DMS153 (cell line): ENCODE measurements at regions not wholly inside any gene's neighbourhood (a gene's known extent, or its start where the extent isn't known, plus 50 kb on each side); places are given as distances from the start of the nearest gene placed in this dataset.
A peak's percentile ranks its signal among the peaks of the same experiment; 100 is the strongest.
"Not testable (repeated sequence)": the region's sequence is repeated elsewhere in the genome, so short reads cannot be mapped to it uniquely, and the experiment has no call there.

Experiments
- DNase-seq: peaks from one replicate; lab custom pipeline; 2025; lab: John Stamatoyannopoulos, UW

DNA sequence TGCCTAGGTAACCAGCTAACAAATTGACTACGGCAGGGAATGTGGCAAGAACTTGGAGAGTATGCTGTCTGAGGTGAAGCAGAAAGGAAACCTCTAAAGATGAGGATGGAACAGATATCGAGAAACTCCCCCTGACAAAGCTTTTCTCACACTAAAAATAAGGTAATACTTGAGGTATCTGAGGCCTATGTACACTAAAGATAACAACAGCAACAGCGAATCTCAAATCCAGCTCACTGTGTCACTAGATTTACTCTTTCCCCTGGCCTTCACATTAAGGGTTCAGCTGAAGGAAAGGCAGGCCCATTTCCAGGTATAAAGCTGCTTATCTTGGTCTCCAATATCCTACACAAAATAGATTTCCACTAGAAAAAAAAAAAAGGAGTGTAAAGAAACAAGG, 518.0 kb downstream of the KCNT2 start:
- no peak for DNase-seq

DNA sequence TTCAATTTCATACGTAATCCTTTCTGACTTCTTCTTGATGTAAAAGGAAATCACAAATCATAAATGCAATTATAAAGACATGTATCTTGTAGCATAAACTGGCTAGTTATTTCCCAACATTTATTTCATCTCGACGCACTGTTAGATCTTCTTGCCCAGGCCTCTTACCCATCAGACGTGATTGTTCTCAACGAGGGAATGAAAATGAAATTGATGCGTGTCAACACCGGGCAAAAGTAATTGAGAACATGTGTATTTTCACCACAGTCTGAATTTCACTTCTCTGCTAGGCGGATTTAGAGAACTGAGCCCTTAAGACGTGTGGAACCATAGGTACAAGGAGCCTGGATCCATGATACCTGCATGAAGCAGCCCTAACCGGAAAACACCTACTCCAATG, 519.7 kb downstream of the KCNT2 start:
- no peak for DNase-seq

DNA sequence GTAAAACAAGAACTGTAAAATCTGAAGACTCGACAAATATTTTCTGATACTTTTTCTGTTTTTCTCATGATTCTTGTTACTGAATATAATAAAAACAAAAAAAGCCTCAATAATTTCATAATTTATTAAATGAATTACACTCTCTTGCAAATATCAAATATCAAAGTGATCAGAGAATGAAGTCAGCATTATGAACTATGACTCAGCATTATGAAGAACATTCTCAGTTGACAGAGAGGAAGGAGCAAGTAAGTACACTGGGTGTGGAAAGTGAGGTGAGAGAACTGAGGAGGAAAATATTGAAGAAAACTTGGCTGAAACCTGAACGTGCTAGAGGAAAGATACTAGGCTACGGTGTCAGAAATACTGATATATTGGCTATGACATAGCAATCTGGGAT, 529.5 kb downstream of the KCNT2 start:
- no peak for DNase-seq

DNA sequence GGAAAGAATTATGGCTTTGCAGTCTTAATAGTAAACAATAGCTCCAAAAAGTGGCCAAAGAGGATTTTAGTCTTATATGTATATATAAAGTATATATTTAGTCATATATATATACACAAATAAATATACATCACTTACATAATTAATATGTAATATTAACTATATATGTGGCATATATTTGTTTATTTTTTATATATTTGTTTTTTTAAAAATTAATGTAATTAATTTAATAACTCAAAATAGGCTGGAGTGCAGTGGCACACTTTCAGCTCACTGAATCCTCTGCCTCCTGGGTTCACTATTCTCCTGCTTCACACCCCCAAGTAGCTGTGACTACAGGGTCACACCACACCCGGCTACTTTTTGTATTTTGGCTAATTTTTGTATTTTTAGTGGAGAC, 532.6 kb downstream of the KCNT2 start:
- no peak for DNase-seq

DNA sequence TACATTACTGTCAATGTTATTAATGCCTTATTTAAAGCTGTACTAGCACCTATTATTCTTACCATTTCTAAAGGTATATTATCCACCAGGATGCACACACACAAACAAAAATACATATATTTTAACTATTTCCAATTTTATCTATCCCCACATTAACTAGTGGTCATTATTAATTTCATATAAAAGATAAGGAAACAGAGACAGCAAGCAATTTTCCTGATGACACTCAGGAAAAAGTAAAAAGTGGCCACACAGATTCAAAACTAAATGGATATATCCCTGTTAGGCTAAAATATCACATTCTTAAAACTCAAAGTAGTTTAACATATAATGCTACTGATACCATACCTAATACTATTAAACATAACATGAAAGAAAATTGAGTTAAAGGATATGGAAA, 534.1 kb downstream of the KCNT2 start:
- no peak for DNase-seq

DNA sequence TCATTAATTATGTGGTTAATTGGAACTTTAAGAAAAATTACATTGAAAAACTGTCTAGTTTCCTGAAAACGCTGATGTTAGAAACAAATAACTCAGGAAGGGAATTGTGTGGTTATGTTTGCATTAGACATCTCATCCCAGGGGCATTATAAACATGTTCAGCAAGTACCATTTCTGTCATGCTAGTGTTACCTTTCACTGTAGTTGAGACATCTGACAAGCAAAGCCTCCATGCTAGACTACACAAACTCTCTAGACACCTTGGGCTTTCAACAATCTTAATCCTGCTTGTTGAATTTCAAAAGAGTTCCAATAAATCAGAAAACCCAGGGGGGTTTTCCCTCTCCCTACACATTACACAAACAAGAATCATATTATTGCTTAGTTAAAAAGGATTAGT, 536.8 kb downstream of the KCNT2 start:
- peak; percentile 81 for DNase-seq

DNA sequence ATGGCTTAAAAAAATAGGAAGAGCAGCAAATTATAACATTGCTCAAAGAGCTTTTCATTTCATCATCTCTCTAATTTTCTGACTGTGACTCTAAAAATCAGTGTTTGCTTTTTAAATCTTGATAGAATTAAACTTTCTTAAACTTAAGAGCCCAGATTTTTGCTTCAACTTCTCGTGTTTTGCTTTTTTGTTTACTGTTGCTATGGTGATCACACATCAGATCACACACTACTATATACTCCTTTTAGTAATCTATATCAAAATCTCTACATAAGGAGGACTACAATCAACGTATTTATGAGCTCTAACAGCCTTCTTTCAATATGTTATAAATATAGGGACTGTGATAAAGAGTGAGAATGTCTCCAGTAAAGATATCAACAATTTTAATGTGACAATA, 537.3 kb downstream of the KCNT2 start:
- DNase-seq, result no peak

DNA sequence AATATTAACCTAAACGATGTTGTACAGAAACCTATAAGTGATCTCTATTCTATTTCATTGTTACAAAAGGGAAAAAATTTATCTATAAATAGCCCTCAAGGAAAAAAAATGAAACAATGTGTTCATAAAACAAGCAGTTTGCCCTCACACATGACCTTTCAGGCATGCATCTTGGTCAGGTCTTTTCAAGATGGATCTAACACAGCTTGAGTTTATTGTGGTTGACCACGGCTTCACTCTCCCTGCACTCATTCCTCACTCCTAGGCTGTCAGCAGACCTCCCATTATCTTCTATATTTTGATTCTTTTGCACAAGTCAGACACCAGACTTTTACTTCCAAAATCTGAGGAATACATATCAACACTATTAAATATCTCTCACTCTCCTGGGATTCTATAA, 544.3 kb downstream of the KCNT2 start:
- DNase-seq, result no peak

DNA sequence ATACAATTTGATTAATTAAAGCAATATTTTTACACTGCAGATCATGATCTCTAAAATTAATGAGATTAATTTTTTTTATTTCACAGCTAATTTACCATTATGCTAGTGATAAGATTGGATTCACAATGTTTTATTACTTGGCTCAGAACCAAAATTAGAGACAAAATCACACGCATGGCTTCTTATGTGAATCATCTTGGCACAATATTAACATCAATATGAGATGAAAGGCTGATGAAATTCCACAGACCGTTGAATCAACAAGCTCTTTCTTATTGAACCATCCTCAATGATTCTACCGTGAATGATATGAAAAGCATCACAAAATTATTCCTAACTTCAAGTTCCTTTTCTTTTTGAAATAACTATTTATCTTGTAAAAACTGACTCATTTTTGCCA, 544.9 kb downstream of the KCNT2 start:
- no peak for DNase-seq

DNA sequence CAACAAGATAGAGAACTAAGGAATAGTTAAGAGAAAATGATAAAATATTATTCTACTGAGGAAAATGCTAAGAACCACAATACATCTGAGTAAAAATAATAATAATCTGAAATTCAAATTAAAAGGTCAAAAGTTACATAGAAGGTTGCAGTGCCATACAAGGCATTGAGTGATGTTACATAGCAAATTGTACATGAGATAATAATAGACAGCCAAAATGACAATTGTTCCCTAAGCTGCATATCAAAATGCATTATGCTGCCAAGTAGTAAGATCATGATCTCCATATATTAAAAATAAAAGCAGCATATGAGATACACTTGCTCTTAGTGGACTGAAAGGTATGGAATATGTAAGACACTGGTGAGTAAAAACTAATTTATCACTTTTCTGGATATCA, 547.7 kb downstream of the KCNT2 start:
- no peak for DNase-seq

DNA sequence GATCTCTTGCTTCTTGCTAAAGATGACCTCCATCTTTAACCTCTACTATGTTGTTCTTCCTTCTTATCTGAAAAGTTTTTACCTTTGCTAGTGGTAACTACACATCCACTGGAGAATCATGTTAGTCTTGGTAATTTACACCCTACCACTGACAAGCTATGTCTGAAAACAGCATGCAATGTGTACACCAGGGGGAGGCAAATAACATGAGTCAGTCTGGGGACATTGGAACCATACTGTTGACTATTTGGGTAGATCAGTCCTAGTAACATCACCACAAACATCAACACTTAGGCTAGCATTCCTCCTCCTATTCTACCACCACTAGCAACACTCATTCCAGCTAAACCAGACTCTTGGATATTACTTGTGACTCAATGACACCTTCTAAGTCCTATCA, 549.0 kb downstream of the KCNT2 start:
- DNase-seq, result no peak

DNA sequence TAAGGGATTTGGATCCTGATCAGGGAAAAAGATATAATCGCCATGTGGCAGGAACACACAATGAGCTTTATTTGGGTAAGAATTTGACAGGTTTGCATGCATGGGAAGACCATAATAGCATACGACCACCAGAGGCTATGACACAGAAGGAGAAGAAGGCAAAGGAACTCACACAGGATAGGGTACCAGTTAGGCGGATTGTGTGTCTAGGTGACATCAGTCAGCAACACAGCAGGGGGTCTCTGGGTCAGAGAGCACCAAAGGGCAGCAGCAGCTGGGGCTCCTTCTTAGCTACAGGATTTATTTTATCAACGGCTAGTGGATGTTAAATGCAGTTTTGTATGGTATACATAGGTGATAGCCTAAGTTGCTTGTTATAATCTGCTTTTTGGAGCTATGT, 551.3 kb downstream of the KCNT2 start:
- DNase-seq, result no peak

DNA sequence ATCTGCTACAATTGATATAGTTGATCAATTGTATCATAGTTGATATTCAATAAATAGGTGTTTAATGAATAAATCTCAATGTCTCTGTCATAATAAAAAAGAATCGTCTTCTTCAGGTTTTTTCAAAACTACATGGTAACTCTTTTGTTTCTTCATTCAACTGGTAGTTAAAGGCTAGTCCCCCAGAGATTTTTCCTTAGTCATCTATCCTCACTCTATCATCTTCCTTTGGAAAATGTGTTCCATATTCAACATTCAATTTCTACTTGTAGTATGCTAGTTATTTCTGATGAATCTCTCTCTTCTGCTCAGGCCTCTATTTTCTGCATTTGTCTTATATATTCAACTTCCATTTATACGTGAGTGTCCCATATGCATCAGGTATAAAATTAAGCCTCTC, 558.8 kb downstream of the KCNT2 start:
- no peak for DNase-seq

DNA sequence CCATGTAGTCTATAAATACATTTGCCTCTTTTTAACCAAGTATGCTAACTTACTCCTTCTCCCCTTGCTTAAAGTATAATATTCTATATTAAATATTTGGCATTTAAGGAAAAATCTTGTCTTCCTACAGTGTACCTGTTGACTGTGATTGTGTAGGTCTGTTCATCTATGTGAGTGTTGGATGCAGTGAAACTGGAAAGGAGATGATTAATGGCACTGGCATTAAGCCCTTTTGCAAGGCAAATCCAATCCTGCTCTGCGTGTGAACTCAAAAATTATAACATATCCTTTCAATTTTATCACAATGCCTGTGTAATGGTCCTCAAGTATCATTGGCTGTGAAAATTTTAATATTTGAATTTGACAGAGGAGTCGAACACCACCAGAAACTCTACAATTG, 565.0 kb downstream of the KCNT2 start:
- DNase-seq, result no peak

DNA sequence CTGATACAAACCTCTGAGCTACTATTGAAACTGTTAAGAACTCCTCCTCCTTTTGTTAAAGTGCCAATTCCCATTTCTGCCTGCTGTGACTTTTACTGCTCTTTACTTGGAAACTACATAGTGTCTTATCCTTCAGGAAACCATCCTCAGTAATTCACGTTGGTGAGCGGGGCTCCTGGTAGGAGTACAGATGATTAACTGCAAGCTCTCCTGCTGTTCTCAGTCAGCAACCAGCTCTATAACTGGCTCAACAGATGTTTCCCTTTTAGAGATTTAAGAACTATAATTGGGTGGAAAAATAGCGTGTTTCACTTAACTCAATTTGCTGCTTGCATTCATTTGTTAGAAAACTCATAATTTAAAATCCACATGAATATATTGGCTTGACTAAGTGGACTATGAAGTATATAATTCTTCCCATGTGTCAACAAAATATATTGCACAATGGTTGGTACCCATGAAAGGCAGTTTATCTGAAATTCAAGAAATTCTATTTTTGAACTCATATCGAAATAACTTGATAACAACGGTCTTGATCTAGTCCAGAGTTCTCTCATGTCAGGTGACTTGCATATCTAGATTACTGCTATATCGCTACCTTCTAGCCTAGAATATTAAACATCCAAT, 574.0 kb downstream of the KCNT2 start:
- no peak for DNase-seq

DNA sequence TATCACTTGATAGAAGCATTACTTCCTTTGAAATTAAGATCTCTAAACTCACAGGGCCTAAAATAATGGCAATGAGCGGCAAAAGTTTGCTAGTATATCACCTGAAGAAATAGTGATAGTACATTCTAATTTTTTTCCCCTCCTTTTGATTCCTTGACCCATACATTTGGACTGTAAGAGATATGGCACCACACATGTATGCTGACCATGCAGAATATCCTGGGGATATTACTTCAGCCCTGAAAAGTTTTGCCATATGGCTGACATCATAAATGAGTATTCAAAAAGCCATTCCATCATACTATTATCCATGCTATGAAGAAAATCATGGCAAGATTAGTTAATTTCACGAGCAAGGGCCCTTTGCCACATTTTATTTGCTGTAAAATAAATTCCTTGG, 576.9 kb downstream of the KCNT2 start:
- DNase-seq, result not testable (repeated sequence)

DNA sequence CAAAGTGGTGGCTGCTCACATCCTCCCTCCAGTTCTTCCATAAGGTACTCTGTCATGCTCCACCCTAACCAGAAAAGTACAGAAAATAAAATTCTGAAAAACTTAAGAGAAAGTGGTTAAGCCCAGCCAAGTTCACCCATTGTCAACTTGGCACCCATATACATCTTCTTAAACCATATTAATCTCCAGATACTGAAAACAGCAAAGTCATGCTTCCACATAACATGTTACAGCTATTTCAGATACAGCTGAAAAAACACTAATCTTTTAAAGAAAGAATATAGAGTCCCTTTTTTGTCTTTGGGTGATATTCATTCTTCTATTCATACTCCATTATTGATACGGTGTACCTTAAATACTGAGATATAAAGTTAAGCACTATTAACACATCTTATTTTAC, 577.8 kb downstream of the KCNT2 start:
- DNase-seq, result no peak

DNA sequence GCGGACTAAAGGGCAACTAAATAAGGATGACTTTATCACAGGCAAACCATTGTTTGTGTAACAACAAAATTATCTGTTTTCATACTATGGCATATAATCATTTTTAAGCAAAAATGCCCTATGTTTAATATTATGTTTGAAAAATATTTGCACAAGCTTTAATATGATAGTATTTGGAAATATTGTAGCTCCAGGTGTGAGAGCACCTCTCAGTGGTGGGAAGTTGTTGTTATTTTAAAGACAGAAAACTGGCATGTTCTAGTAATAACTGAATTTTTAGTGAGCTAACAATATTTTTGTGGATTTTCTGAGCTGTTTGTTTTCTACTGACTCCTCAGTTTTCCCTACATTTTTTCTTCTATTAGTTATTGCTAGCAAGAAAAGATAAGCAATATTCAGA, 578.8 kb downstream of the KCNT2 start:
- DNase-seq, result no peak

DNA sequence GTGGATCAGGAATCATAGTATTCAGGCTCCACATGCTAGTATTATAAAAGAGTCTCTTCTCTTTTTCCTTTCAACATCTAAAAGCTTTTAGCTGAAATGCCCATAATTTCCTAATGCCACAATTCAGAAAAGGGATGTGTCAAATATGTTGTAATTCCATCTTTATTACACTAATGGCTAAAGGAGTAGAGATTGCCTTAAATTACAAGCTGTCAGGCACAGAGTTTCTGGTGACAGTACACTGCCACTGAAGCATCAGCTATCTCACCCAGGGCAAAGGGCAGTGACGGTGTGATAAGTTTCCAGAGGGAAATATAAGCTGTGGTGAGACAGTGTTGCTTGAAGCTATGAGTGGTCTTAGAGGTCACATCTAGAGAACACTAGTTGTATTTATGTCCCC, 581.1 kb downstream of the KCNT2 start:
- DNase-seq, result no peak

DNA sequence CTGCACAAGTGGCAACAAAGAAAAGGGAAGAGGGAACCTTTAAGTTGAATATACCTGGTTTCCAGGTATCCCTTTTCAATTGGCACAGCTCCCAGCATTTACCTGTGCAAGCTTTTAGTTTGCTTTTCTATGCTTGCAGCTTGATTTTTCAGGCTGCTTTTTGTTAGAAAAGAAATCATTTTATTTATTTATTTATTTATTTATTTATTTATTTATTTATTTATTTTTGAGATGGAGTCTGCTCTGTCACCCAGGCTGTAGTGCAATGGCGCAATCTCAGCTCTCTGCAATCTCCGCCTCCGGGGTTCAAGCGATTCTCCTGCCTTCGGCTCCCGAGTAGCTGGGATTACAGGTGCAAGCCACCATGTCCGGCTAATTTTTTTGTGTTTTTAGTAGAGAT, 587.1 kb downstream of the KCNT2 start:
- not testable (repeated sequence) for DNase-seq

DNA sequence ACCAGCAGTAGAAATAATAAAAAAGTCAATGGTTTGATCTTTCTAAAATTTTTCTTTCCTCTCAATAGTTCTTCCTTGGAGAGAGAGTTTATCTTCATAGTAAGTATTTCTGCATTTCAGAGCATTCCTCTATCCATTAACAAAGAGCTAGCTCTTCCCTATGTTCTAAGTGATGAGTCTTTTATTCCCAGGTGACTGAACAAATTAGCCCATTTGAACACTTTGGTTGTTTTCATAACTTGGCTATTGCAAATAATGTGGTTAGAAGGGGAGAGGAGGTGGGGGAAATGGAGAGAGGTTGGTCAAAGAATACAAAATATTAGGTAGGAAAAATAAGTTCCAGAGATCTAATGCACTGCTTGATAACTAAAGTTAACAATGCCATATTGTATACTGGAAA, 598.9 kb downstream of the KCNT2 start:
- no peak for DNase-seq

DNA sequence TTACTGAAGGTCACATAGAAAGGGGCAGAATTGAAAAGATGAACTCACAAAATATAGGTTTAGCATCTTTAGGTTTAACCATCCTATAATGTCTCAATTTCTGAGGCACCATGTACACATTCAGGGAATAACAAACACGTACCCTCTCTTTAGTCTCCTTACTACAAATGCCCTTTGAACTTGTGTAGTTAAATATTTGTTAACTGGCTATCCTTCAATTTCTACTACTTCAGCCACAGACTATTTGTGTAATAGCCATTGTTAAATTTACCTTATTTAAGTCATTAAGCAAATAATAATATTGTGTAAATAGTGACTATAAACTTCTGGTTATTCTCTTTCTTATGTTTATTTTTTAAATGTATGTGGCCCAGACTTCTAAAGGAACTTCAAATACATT, 600.5 kb downstream of the KCNT2 start:
- no peak for DNase-seq

DNA sequence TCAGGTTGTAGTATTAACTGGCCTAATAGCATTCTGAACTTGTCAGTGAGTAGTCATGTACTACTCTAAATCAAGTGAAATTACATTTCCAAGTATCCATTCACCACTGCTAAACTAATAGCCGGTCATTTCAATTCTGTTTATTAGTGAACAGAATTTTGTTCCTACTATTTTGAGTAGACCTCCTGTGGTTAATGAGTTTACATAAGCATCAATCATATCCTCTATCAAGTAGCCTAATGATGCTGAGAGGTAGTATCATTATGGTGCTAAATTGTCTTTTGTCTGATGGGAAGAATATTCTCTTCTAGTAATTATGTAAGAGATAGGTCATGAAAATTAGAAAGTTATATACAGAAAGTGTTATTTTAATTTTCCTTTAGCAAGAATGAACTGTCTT, 602.8 kb downstream of the KCNT2 start:
- no peak for DNase-seq

DNA sequence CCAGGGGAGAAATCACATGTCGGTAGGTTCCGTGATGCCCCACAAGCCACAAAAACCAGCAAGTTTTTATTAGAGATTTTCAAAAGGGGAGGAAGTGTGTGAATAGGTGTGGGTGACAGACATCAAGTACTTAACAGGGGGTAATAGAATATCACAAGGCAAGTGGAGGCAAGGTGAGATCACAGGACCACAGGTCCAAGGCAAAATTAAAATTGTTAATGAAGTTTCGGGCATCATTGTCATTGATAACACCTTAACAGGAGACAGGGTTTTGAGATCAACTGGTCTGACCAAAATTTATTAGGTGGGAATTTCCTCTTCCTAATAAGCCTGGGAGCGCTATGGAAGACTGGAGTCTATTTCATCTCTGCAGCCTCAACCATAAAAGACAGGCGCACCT, 603.9 kb downstream of the KCNT2 start:
- not testable (repeated sequence) for DNase-seq

DNA sequence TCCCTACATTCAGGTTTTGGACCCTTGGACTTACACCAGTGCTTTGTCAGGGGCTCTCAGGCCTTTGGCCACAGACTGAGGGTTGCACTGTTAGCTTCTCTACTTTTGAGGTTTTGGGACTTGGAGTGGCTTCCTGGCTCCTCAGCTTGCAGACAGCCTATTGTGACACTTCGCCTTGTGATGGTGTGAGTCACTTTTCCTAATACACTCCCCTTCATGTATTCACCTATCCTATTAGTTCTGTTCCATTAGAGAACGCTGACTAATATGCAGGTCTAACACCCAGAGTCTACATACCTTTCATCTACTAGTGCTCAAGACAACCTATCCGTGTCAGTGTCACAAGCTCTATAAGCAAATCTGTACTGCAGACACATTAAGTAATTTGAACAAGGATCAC, 605.3 kb downstream of the KCNT2 start:
- DNase-seq, result no peak
